DND-41 (cell line): ENCODE measurements at regions not wholly inside any gene's neighbourhood (a gene's known extent, or its start where the extent isn't known, plus 50 kb on each side); places are given as distances from the start of the nearest gene placed in this dataset.

Experiments used
- EZH2 ChIP-seq: IDR thresholded peaks from 3 replicates; pipeline ENCODE4 v1.6.1; 2012; ENCODE audit warnings: borderline replicate concordance, low read depth, mild to moderate bottlenecking, moderate library complexity, low read length, inconsistent platforms; ENCODE audit not compliant: severe bottlenecking
- TF ChIP-seq, protein P1 (sequence below): IDR thresholded peaks from 2 replicates; pipeline ENCODE4 v1.5.1; 2012; ENCODE audit warnings: borderline replicate concordance, low read length, moderate library complexity, mild to moderate bottlenecking; ENCODE audit not compliant: poor library complexity, severe bottlenecking; ENCODE audit errors: extremely low read depth

DNA sequence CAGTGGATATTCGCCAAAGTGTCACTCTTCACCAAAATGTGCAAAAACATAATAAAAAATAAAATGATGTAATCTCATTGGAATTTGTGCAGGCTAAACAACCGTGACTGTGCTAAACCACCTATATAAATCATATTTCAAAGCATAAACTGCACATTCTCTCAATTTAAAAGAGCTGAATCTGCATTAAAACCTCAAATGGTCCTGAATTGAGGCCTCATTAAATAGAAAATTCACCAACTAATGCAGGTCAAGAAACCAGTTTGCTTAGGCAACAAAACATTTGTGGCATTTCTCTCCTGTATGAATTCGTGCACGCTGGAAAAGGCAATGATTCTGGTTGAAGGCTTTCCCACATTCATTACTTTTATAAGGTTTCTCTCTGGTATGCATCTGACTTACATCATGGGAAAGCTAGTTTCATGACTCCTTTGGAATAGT lies 80.1 kb upstream of the IFNG-AS1 start:
- TF ChIP-seq, protein P1, sequence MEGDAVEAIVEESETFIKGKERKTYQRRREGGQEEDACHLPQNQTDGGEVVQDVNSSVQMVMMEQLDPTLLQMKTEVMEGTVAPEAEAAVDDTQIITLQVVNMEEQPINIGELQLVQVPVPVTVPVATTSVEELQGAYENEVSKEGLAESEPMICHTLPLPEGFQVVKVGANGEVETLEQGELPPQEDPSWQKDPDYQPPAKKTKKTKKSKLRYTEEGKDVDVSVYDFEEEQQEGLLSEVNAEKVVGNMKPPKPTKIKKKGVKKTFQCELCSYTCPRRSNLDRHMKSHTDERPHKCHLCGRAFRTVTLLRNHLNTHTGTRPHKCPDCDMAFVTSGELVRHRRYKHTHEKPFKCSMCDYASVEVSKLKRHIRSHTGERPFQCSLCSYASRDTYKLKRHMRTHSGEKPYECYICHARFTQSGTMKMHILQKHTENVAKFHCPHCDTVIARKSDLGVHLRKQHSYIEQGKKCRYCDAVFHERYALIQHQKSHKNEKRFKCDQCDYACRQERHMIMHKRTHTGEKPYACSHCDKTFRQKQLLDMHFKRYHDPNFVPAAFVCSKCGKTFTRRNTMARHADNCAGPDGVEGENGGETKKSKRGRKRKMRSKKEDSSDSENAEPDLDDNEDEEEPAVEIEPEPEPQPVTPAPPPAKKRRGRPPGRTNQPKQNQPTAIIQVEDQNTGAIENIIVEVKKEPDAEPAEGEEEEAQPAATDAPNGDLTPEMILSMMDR, result no peak
- TF ChIP-seq EZH2, result no peak
